NCI-H345 (cell line): ENCODE measurements at regions not wholly inside any gene's neighbourhood (a gene's known extent, or its start where the extent isn't known, plus 50 kb on each side); places are given as distances from the start of the nearest gene placed in this dataset.
A peak's percentile ranks its signal among the peaks of the same experiment; 100 is the strongest.
"Not testable (repeated sequence)": the region's sequence is repeated elsewhere in the genome, so short reads cannot be mapped to it uniquely, and the experiment has no call there.

Source experiments
- DNase-seq: peaks from one replicate; lab custom pipeline; 2025; lab: John Stamatoyannopoulos, UW

GRCh38 chr4:115648786-115649185 is 535.4 kb upstream of the NDST4 start:
- DNase-seq: no peak

- DNase-seq: no peak
These were observed 515.9 kb upstream of the NDST4 start for GRCh38 chr4:115629270-115629669.

GRCh38 chr4:115609631-115610030 is 496.2 kb upstream of the NDST4 start:
- DNase-seq: no peak

- DNase-seq: no peak
These were observed 493.9 kb upstream of the NDST4 start for GRCh38 chr4:115607311-115607710.

GRCh38 chr4:115596265-115597001 is 483.0 kb upstream of the NDST4 start:
- DNase-seq: no peak

- no peak for DNase-seq
These were observed 467.5 kb upstream of the NDST4 start for GRCh38 chr4:115580901-115581300.

GRCh38 chr4:115575851-115576250 is 462.4 kb upstream of the NDST4 start:
- DNase-seq: no peak

GRCh38 chr4:115562506-115562905 is 449.1 kb upstream of the NDST4 start:
- DNase-seq: no peak

- DNase-seq: no peak
These were observed 434.7 kb upstream of the NDST4 start for GRCh38 chr4:115548123-115548522.

- DNase-seq: peak; percentile 7
These were observed 424.0 kb upstream of the NDST4 start for GRCh38 chr4:115537387-115537786.

GRCh38 chr4:115529126-115529525 is 415.7 kb upstream of the NDST4 start:
- DNase-seq: no peak

GRCh38 chr4:115519476-115519875 is 406.1 kb upstream of the NDST4 start:
- not testable (repeated sequence) for DNase-seq

GRCh38 chr4:115515772-115516171 is 402.4 kb upstream of the NDST4 start:
- no peak for DNase-seq

GRCh38 chr4:115515366-115515765 is 401.9 kb upstream of the NDST4 start:
- DNase-seq: no peak

- DNase-seq: no peak
These were observed 401.3 kb upstream of the NDST4 start for GRCh38 chr4:115514675-115515074.

GRCh38 chr4:115505326-115505725 is 391.9 kb upstream of the NDST4 start:
- DNase-seq: no peak

GRCh38 chr4:115501656-115502055 is 388.2 kb upstream of the NDST4 start:
- DNase-seq: no peak

GRCh38 chr4:115493770-115494169 is 380.4 kb upstream of the NDST4 start:
- DNase-seq: not testable (repeated sequence)

- no peak for DNase-seq
These were observed 378.3 kb upstream of the NDST4 start for GRCh38 chr4:115491686-115492085.

GRCh38 chr4:115489279-115489678 is 375.9 kb upstream of the NDST4 start:
- DNase-seq: no peak

GRCh38 chr4:115485402-115485801 is 372.0 kb upstream of the NDST4 start:
- no peak for DNase-seq

- DNase-seq: no peak
These were observed 371.1 kb upstream of the NDST4 start for GRCh38 chr4:115484479-115484878.

GRCh38 chr4:115470763-115471162 is 357.3 kb upstream of the NDST4 start:
- DNase-seq: no peak

GRCh38 chr4:115459301-115459700 is 345.9 kb upstream of the NDST4 start:
- DNase-seq: not testable (repeated sequence)
